GM12878 (cell line): ENCODE measurements at regions not wholly inside any gene's neighbourhood (a gene's known extent, or its start where the extent isn't known, plus 50 kb on each side); places are given as distances from the start of the nearest gene placed in this dataset.

Experiments
- ATAC-seq: fragments of 200-7000 bp; cut with Tn5 transposase; 3 replicates; pipeline ENCODE4 v1.9.1; 2020; ENCODE audit warnings: mild to moderate bottlenecking, moderate library complexity
- BruUV-seq: library from RNA; stranded (reverse); fragments of 400-500 nt; replicated peaks from 2 replicates; lab custom pipeline; 2021; lab: Mats Ljungman, UMichigan
- CTCF ChIA-PET: fragments of 300-600 bp; sonication (Branson Sonifier 250); formaldehyde crosslinking; extraction: SDS; loops from one replicate; lab custom pipeline; 2021; ENCODE audit warnings: inconsistent platforms; lab: Yijun Ruan, JAX
- POLR2A ChIA-PET: fragments of 350-600 bp; formaldehyde crosslinking; extraction: SDS; loops from one replicate; lab custom pipeline; 2021; ENCODE audit warnings: inconsistent platforms; lab: Charles Lee
- RAD21 ChIA-PET: fragments of 300-600 bp; sonication (Branson Sonifier 250); formaldehyde crosslinking; loops from one replicate; lab custom pipeline; 2023; ENCODE audit warnings: antibody characterized with exemption; ENCODE audit not compliant: unreplicated experiment; lab: Charles Lee
- SMC1A ChIA-PET: fragments of 300-600 bp; sonication (Branson Sonifier 250); formaldehyde crosslinking; loops from one replicate; lab custom pipeline; 2023; ENCODE audit not compliant: unreplicated experiment, uncharacterized antibody; lab: Charles Lee
- DNase-seq: peaks from one replicate; pipeline ENCODE4 v3.0.0-alpha.2; 2011; ENCODE audit warnings: low read depth, low spot score
- FAIRE-seq: peaks from 3 replicates; lab custom pipeline; 2011; peaks lifted over from hg19 to GRCh38; lab: Jason Lieb, UNC
- H2AFZ ChIP-seq: 2 replicates; pipeline ENCODE4 v1.6.0; 2011; ENCODE audit warnings: low read depth, low read length, control low read depth; ENCODE audit not compliant: control insufficient read depth
- H3K27ac ChIP-seq: 2 replicates; pipeline ENCODE4 v1.5.1; 2011; ENCODE audit warnings: control low read depth; ENCODE audit not compliant: control insufficient read depth, insufficient read depth
- H3K27me3 ChIP-seq, 2 experiments: replicated peaks in 1 of 2; 2 replicates each; pipeline versions ENCODE4 v1.6.0 to v1.6.1; 2011; ENCODE audit warnings: low read length in 1 of 2; ENCODE audit not compliant: control insufficient read depth in 2 of 2, insufficient read depth in 2 of 2
- H3K36me3 ChIP-seq, 2 experiments: 2 replicates each; pipeline ENCODE4 v1.5.1; 2011; ENCODE audit warnings: low read length in 1 of 2; ENCODE audit not compliant: control insufficient read depth in 2 of 2, insufficient read depth in 2 of 2
- H3K4me1 ChIP-seq: 2 replicates; pipeline ENCODE4 v1.6.1; 2011; ENCODE audit warnings: mild to moderate bottlenecking, low read length, moderate library complexity, mixed read lengths; ENCODE audit not compliant: control insufficient read depth, insufficient read depth
- H3K4me2 ChIP-seq: 2 replicates; pipeline ENCODE4 v1.6.0; 2011; ENCODE audit warnings: control low read depth; ENCODE audit not compliant: control insufficient read depth, insufficient read depth
- H3K4me3 ChIP-seq: fragments of 200-600 bp; sonication (generic); 2 replicates; pipeline ENCODE4 v1.5.1; 2016
- H3K79me2 ChIP-seq: 2 replicates; pipeline ENCODE4 v1.6.0; 2011; ENCODE audit warnings: low read length; ENCODE audit not compliant: control insufficient read depth, insufficient read depth
- H3K9ac ChIP-seq: 2 replicates; pipeline ENCODE4 v1.8.0; 2011; ENCODE audit warnings: low read length, control low read depth, mixed read lengths; ENCODE audit not compliant: control insufficient read depth, insufficient read depth
- H3K9me3 ChIP-seq: replicated peaks from 3 replicates; pipeline ENCODE4 v1.5.1; 2011; ENCODE audit warnings: mild to moderate bottlenecking, low read length; ENCODE audit not compliant: control insufficient read depth, insufficient read depth
- H4K20me1 ChIP-seq: 2 replicates; pipeline ENCODE4 v1.6.0; 2011; ENCODE audit not compliant: control insufficient read depth, insufficient read depth
- ATF7 ChIP-seq: fragments of 450-650 bp; IDR thresholded peaks from 2 replicates; pipeline ENCODE4 v1.6.1; 2016; ENCODE audit warnings: low read depth, mild to moderate bottlenecking
- MEF2A ChIP-seq: IDR thresholded peaks from 2 replicates; pipeline ENCODE4 v1.6.1; 2011; ENCODE audit warnings: low read depth, mild to moderate bottlenecking, low read length, moderate library complexity; ENCODE audit not compliant: insufficient read depth
- NFYA ChIP-seq: IDR thresholded peaks from 2 replicates; pipeline ENCODE4 v1.6.1; 2011; ENCODE audit warnings: low read depth, mild to moderate bottlenecking, low read length, improper control_type of control experiment, borderline replicate concordance
- RBBP5 ChIP-seq: fragments of 200-600 bp; sonication (generic); conservative IDR thresholded peaks from 2 replicates; pipeline ENCODE4 v1.6.1; 2016
- SIX5 ChIP-seq: IDR thresholded peaks from 2 replicates; pipeline ENCODE4 v1.6.1; 2011; ENCODE audit warnings: mild to moderate bottlenecking, low read depth, low read length, moderate library complexity; ENCODE audit not compliant: severe bottlenecking
- ZNF274 ChIP-seq: IDR thresholded peaks from one replicate; pipeline ENCODE4 v1.8.0; 2011; ENCODE audit not compliant: insufficient read length, insufficient read depth
- WGBS: methylation state at CpG from one replicate; pipeline ENCODE4 v1.1.6; 2016; ENCODE audit warnings: low lambda C conversion rate; ENCODE audit not compliant: insufficient replicate concordance, insufficient coverage; ENCODE audit errors: missing lambda C conversion rate; 5-methylcytosine and 5-hydroxymethylcytosine counted together
- in situ Hi-C: fragments of 300-500 bp; cut with MboI; formaldehyde crosslinking; loops from 9 replicates; pipeline ENCODE4 v1.14.3; 2018; ENCODE audit warnings: mixed read lengths
- intact Hi-C: fragments of 100-400 bp; cut with micrococcal nuclease; formaldehyde crosslinking; loops from one replicate; pipeline ENCODE4 v1.14.2; 2022; ENCODE audit not compliant: unreplicated experiment
- TF ChIP-seq, protein P1 (sequence below): IDR thresholded peaks from 2 replicates; pipeline ENCODE4 v1.6.1; 2012; ENCODE audit warnings: low read length, inconsistent platforms
- TF ChIP-seq, protein P2 (sequence below): fragments of 150-350 bp; IDR thresholded peaks from 2 replicates; pipeline ENCODE4 v1.6.1; 2014; ENCODE audit warnings: mild to moderate bottlenecking, low read depth, low read length
- TF ChIP-seq, protein P3 (sequence below), 3 experiments: IDR thresholded peaks in 2 of 3; conservative IDR thresholded peaks in 1 of 3; 2 replicates each; pipeline ENCODE4 v1.5.1; 2011; ENCODE audit warnings: low read depth in 3 of 3, low read length in 3 of 3, mild to moderate bottlenecking in 3 of 3, control low read depth in 2 of 3, moderate library complexity in 2 of 3, inconsistent platforms in 1 of 3, mixed read lengths in 1 of 3; ENCODE audit not compliant: control insufficient read depth in 2 of 3, insufficient read depth in 1 of 3; ENCODE audit errors: extremely low read depth in 1 of 3
- TF ChIP-seq, protein P4 (sequence below): fragments of 450-650 bp; IDR thresholded peaks from 2 replicates; pipeline ENCODE4 v1.6.1; 2018; ENCODE audit warnings: mild to moderate bottlenecking, low read depth, moderate library complexity; ENCODE audit not compliant: partially characterized antibody
- TF ChIP-seq, protein P5 (sequence below): IDR thresholded peaks from 2 replicates; pipeline ENCODE4 v1.6.1; 2012; ENCODE audit warnings: mild to moderate bottlenecking, low read depth, low read length
- TF ChIP-seq, protein P6 (sequence below): IDR thresholded peaks from 2 replicates; pipeline ENCODE4 v1.6.1; 2012; ENCODE audit warnings: low read depth, low read length, improper control_type of control experiment

DNA sequence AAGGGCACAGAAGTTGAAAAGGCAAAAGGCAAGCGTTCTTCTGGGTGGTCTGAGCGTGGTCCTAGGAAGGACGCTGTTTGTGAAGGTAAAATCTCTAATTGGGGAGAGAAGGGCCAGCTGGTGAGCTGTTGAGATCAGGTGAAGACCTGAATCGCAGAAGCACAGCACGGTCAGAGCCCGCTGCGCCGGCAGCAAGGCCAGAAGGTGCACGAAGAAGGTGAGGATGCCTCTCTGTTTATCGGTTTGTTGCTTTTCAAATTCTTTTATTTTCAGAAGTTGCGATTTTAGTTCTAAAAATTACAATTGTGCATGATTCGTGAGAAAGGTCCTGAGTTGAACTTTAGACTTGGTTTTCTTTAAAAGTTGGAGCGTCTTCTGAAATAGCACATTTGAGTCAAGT lies 247.8 kb upstream of the FOXK1 start:
- H3K4me3 ChIP-seq = no peak overlapping the region
- ChIA-PET SMC1A (no interaction called here), POLR2A (no interaction called here), RAD21 (no interaction called here), CTCF (no interaction called here)
- H3K4me2 ChIP-seq = no peak overlapping the region
- H3K4me1 ChIP-seq = no peaks in the 10 kb centered on the region
- WGBS = 53% methylated on average over 13 of the region's 13 CpGs
- FAIRE-seq = no peak
- no peak for DNase-seq
- H4K20me1 ChIP-seq = no peaks in the 10 kb centered on the region
- no peak overlapping the region for H3K9ac ChIP-seq
- intact Hi-C loops (no loop called here), in situ Hi-C loops (no loop called here)
- H3K9me3 ChIP-seq = no peaks in the 10 kb centered on the region; the same call in 2 of the 3 replicates
- H3K36me3 ChIP-seq = no peaks in the 10 kb centered on the region
- no peak overlapping the region for H2AFZ ChIP-seq
- no peaks in the 10 kb centered on the region for H3K27me3 ChIP-seq
- no peak overlapping the region for H3K27ac ChIP-seq
- H3K79me2 ChIP-seq = no peaks in the 10 kb centered on the region
- BruUV-seq = no TSS peak
- ATAC-seq = no peak
- TF ChIP-seq RBBP5 (no peak), NFYA (no peak), ZNF274 (no peak), ATF7 (no peak), SIX5 (no peak), MEF2A (no peak)
- TF ChIP-seq, protein P1, sequence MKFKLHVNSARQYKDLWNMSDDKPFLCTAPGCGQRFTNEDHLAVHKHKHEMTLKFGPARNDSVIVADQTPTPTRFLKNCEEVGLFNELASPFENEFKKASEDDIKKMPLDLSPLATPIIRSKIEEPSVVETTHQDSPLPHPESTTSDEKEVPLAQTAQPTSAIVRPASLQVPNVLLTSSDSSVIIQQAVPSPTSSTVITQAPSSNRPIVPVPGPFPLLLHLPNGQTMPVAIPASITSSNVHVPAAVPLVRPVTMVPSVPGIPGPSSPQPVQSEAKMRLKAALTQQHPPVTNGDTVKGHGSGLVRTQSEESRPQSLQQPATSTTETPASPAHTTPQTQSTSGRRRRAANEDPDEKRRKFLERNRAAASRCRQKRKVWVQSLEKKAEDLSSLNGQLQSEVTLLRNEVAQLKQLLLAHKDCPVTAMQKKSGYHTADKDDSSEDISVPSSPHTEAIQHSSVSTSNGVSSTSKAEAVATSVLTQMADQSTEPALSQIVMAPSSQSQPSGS = no peak
- TF ChIP-seq, protein P2, sequence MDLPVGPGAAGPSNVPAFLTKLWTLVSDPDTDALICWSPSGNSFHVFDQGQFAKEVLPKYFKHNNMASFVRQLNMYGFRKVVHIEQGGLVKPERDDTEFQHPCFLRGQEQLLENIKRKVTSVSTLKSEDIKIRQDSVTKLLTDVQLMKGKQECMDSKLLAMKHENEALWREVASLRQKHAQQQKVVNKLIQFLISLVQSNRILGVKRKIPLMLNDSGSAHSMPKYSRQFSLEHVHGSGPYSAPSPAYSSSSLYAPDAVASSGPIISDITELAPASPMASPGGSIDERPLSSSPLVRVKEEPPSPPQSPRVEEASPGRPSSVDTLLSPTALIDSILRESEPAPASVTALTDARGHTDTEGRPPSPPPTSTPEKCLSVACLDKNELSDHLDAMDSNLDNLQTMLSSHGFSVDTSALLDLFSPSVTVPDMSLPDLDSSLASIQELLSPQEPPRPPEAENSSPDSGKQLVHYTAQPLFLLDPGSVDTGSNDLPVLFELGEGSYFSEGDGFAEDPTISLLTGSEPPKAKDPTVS = no peak
- TF ChIP-seq, protein P3, sequence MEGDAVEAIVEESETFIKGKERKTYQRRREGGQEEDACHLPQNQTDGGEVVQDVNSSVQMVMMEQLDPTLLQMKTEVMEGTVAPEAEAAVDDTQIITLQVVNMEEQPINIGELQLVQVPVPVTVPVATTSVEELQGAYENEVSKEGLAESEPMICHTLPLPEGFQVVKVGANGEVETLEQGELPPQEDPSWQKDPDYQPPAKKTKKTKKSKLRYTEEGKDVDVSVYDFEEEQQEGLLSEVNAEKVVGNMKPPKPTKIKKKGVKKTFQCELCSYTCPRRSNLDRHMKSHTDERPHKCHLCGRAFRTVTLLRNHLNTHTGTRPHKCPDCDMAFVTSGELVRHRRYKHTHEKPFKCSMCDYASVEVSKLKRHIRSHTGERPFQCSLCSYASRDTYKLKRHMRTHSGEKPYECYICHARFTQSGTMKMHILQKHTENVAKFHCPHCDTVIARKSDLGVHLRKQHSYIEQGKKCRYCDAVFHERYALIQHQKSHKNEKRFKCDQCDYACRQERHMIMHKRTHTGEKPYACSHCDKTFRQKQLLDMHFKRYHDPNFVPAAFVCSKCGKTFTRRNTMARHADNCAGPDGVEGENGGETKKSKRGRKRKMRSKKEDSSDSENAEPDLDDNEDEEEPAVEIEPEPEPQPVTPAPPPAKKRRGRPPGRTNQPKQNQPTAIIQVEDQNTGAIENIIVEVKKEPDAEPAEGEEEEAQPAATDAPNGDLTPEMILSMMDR (IDR thresholded peaks at IDR 0.05 in 2 of 3, conservative IDR thresholded peaks at IDR 0.05 in 1 of 3; ENCODE audit: control insufficient read depth in 2 of 3, extremely low read depth in 1 of 3, insufficient read depth in 1 of 3, low read depth in 3 of 3, low read length in 3 of 3) = no peak
- TF ChIP-seq, protein P4, sequence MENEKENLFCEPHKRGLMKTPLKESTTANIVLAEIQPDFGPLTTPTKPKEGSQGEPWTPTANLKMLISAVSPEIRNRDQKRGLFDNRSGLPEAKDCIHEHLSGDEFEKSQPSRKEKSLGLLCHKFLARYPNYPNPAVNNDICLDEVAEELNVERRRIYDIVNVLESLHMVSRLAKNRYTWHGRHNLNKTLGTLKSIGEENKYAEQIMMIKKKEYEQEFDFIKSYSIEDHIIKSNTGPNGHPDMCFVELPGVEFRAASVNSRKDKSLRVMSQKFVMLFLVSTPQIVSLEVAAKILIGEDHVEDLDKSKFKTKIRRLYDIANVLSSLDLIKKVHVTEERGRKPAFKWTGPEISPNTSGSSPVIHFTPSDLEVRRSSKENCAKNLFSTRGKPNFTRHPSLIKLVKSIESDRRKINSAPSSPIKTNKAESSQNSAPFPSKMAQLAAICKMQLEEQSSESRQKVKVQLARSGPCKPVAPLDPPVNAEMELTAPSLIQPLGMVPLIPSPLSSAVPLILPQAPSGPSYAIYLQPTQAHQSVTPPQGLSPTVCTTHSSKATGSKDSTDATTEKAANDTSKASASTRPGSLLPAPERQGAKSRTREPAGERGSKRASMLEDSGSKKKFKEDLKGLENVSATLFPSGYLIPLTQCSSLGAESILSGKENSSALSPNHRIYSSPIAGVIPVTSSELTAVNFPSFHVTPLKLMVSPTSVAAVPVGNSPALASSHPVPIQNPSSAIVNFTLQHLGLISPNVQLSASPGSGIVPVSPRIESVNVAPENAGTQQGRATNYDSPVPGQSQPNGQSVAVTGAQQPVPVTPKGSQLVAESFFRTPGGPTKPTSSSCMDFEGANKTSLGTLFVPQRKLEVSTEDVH = no peak
- TF ChIP-seq, protein P5, sequence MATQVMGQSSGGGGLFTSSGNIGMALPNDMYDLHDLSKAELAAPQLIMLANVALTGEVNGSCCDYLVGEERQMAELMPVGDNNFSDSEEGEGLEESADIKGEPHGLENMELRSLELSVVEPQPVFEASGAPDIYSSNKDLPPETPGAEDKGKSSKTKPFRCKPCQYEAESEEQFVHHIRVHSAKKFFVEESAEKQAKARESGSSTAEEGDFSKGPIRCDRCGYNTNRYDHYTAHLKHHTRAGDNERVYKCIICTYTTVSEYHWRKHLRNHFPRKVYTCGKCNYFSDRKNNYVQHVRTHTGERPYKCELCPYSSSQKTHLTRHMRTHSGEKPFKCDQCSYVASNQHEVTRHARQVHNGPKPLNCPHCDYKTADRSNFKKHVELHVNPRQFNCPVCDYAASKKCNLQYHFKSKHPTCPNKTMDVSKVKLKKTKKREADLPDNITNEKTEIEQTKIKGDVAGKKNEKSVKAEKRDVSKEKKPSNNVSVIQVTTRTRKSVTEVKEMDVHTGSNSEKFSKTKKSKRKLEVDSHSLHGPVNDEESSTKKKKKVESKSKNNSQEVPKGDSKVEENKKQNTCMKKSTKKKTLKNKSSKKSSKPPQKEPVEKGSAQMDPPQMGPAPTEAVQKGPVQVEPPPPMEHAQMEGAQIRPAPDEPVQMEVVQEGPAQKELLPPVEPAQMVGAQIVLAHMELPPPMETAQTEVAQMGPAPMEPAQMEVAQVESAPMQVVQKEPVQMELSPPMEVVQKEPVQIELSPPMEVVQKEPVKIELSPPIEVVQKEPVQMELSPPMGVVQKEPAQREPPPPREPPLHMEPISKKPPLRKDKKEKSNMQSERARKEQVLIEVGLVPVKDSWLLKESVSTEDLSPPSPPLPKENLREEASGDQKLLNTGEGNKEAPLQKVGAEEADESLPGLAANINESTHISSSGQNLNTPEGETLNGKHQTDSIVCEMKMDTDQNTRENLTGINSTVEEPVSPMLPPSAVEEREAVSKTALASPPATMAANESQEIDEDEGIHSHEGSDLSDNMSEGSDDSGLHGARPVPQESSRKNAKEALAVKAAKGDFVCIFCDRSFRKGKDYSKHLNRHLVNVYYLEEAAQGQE = no peak
- TF ChIP-seq, protein P6, sequence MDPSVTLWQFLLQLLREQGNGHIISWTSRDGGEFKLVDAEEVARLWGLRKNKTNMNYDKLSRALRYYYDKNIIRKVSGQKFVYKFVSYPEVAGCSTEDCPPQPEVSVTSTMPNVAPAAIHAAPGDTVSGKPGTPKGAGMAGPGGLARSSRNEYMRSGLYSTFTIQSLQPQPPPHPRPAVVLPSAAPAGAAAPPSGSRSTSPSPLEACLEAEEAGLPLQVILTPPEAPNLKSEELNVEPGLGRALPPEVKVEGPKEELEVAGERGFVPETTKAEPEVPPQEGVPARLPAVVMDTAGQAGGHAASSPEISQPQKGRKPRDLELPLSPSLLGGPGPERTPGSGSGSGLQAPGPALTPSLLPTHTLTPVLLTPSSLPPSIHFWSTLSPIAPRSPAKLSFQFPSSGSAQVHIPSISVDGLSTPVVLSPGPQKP = no peak
